ENCODE measurements at regions not wholly inside any gene's neighbourhood (a gene's known extent, or its start where the extent isn't known, plus 50 kb on each side); places are given as distances from the start of the nearest gene placed in this dataset.

GRCh38 chr14:29350496-29350895 lies 577.2 kb downstream of the PRKD1 start:
- Histone ChIP-seq H3K27ac (replicated peaks) (no peak overlapping the region), H3K27me3 (ENCODE audit: insufficient read depth, poor library complexity, severe bottlenecking) (no peaks in the 10 kb centered on the region), H3K4me3 (replicated peaks; ENCODE audit: insufficient read depth, low read length) (no peak overlapping the region)
- TF ChIP-seq REST (IDR thresholded peaks at IDR 0.05; ENCODE audit: insufficient replicate concordance, low read depth) = no peak
- TF ChIP-seq, protein P1, sequence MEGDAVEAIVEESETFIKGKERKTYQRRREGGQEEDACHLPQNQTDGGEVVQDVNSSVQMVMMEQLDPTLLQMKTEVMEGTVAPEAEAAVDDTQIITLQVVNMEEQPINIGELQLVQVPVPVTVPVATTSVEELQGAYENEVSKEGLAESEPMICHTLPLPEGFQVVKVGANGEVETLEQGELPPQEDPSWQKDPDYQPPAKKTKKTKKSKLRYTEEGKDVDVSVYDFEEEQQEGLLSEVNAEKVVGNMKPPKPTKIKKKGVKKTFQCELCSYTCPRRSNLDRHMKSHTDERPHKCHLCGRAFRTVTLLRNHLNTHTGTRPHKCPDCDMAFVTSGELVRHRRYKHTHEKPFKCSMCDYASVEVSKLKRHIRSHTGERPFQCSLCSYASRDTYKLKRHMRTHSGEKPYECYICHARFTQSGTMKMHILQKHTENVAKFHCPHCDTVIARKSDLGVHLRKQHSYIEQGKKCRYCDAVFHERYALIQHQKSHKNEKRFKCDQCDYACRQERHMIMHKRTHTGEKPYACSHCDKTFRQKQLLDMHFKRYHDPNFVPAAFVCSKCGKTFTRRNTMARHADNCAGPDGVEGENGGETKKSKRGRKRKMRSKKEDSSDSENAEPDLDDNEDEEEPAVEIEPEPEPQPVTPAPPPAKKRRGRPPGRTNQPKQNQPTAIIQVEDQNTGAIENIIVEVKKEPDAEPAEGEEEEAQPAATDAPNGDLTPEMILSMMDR (IDR thresholded peaks at IDR 0.05; ENCODE audit: insufficient read depth, low read length) = no peak
- TF ChIP-seq GABPA (IDR thresholded peaks at IDR 0.05; ENCODE audit: low read depth) = no peak
- DNase-seq (ENCODE audit: low read depth in 1 of 2, low spot score in 1 of 2) = no peak

GRCh38 chr14:29351996-29352705 lies 575.5 kb downstream of the PRKD1 start:
- H3K27me3 ChIP-seq (ENCODE audit: insufficient read depth, poor library complexity, severe bottlenecking) = no peaks in the 10 kb centered on the region
- DNase-seq (ENCODE audit: low read depth in 1 of 2, low spot score in 1 of 2) = no peak
- H3K27ac ChIP-seq (replicated peaks) = no peak overlapping the region
- no peak overlapping the region for H3K4me3 ChIP-seq (replicated peaks; ENCODE audit: insufficient read depth, low read length)
- TF ChIP-seq GABPA (IDR thresholded peaks at IDR 0.05; ENCODE audit: low read depth) (no peak), POLR2AphosphoS5 (IDR thresholded peaks at IDR 0.05; ENCODE audit: low read depth) (no peak), SPI1 (IDR thresholded peaks at IDR 0.05; ENCODE audit: borderline replicate concordance, low read depth) (no peak), REST (IDR thresholded peaks at IDR 0.05; ENCODE audit: insufficient replicate concordance, low read depth) (no peak)
- TF ChIP-seq, protein P1 (IDR thresholded peaks at IDR 0.05; ENCODE audit: insufficient read depth, low read length) = no peak

GRCh38 chr14:29352706-29353080 lies 575.0 kb downstream of the PRKD1 start:
- no peak for DNase-seq (ENCODE audit: low read depth in 1 of 2, low spot score in 1 of 2)
- H3K4me3 ChIP-seq (replicated peaks; ENCODE audit: insufficient read depth, low read length) = no peak overlapping the region
- TF ChIP-seq REST (IDR thresholded peaks at IDR 0.05; ENCODE audit: insufficient replicate concordance, low read depth) (no peak), POLR2AphosphoS5 (IDR thresholded peaks at IDR 0.05; ENCODE audit: low read depth) (no peak), SPI1 (IDR thresholded peaks at IDR 0.05; ENCODE audit: borderline replicate concordance, low read depth) (no peak), GABPA (IDR thresholded peaks at IDR 0.05; ENCODE audit: low read depth) (no peak)
- H3K27me3 ChIP-seq (ENCODE audit: insufficient read depth, poor library complexity, severe bottlenecking) = no peaks in the 10 kb centered on the region
- H3K27ac ChIP-seq (replicated peaks) = no peak overlapping the region
